GM21786 (cell line): ENCODE measurements at regions not wholly inside any gene's neighbourhood (a gene's known extent, or its start where the extent isn't known, plus 50 kb on each side); places are given as distances from the start of the nearest gene placed in this dataset.
"Not testable (repeated sequence)": the region's sequence is repeated elsewhere in the genome, so short reads cannot be mapped to it uniquely, and the experiment has no call there.

Experiments used
- ATAC-seq: cut with Tn5 transposase; IDR thresholded peaks from one replicate; pipeline ENCODE4 v1.9.1; 2021; ENCODE audit not compliant: unreplicated experiment

DNA sequence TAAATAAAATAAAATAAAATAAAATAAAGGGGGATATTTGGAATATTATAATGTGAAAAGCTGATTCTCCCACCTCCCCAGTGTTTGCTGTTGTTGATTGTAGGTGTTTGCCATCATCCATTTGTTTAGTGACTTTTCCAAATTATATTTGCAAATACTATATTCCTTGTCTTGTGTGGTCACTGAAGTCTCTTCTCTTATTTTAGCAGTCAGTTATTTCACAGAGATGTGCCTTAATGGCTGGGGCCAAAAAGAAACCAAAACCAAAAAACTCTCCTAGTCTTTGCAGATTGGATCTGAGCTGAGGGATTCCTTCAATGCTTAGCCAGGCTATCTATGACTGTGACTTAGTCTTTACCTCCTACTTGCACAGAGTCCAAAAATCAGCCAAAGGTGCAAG, 70.9 kb upstream of the ZNF169 start:
- no peak for ATAC-seq

DNA sequence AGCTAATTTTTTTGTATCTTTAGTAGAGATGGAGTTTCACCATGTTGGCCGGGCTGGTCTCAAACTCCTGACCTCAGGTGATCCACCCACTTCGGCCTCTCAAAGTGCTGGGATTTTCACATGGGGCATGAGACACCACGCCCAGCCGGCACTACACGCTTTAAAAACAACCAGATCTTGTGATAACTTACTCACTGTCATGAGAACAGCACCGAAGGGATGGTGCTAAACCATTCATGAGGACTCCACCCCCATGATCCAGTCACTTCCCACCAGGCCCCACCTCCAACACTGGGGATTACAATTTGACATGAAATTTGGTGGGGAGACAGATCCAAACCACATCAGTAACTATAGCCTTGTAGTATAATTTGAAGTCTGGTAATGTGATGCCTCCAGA, 67.4 kb upstream of the ZNF169 start:
- not testable (repeated sequence) for ATAC-seq

- ATAC-seq: no peak
Observed at GRCh38 chr9:94198414-94198813, 60.7 kb upstream of the ZNF169 start.

GRCh38 chr9:94199776-94200175, 59.3 kb upstream of the ZNF169 start:
- no peak for ATAC-seq

DNA sequence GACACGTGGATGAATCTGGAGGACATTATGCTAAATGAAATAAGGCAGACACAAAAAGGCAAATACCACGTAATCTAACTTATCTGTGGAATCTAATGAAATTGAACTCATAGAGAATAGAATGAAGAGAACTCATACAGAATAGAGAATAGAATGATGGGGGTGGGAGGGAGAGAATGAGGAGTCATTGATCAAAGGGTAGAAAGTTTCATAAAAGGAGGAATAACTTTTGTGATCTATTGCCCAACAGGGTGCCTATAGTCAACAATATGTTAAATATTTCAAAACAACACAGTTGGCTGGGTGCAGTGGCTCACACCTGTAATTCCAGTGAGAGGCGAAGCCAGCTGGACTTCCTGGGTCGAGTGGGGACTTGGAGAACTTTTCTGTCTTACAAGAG, 54.9 kb upstream of the ZNF169 start:
- ATAC-seq: no peak

DNA sequence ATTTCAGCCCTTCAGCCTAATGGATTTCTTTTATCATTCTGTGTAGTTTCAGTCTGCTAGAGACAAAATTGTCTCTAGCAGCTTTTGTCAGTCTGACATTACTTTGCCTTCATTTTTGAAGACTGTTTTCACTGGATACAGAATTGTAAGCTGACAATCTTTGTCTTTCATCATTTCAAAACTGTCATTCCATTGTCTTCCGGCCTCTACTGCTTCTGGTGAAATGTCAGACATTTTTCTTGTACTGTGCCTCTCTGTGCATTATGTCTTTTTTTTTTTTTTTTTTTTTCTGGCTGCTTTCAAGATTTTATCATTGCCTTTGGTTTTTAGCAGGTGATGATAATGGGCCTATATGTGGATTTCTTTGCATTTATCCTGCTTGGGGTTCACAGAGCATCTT, 51.3 kb upstream of the ZNF169 start:
- no peak for ATAC-seq
